Right lobe of liver (tissue), 6 donors: ENCODE measurements at regions not wholly inside any gene's neighbourhood (a gene's known extent, or its start where the extent isn't known, plus 50 kb on each side); places are given as distances from the start of the nearest gene placed in this dataset.

Experiments
- ATAC-seq, 4 donors: fragments of 200-7000 bp; cut with Tn5 transposase; one replicate each; pipeline ENCODE4 v1.9.1; 2020; ENCODE audit warnings: mild to moderate bottlenecking in 4 of 4, moderate library complexity in 4 of 4
- DNase-seq, 3 donors: peaks; one replicate each; pipeline ENCODE4 v3.0.0-alpha.2; 2020
- H3K27ac ChIP-seq, 3 donors: fragments of 200-600 bp; one replicate each; pipeline ENCODE4 v1.8.0; 2022
- H3K27me3 ChIP-seq, 2 donors: fragments of 200-600 bp; one replicate each; pipeline ENCODE4 v1.8.0; 2022
- H3K36me3 ChIP-seq, 4 donors: fragments of 200-600 bp; sonication (generic) in 1 of 4; one replicate each; pipeline versions ENCODE4 v1.5.1 to v1.8.0; 2017 to 2022; ENCODE audit warnings: control low read depth in 1 of 4
- H3K4me1 ChIP-seq, 4 donors: fragments of 200-600 bp; sonication (generic) in 1 of 4; one replicate each; pipeline versions ENCODE4 v1.5.1 to v1.8.0; 2017 to 2022; ENCODE audit warnings: control low read depth in 1 of 4
- H3K4me3 ChIP-seq, 3 donors: fragments of 200-600 bp; one replicate each; pipeline ENCODE4 v1.8.0; 2022
- H3K9me3 ChIP-seq, 4 donors: fragments of 200-600 bp; sonication (generic) in 1 of 4; one replicate each; pipeline versions ENCODE4 v1.5.1 to v1.8.0; 2017 to 2022; ENCODE audit warnings: control low read depth in 1 of 4
- CTCF ChIP-seq, 4 donors: fragments of 200-600 bp in 3 of 4; fragments of 450-650 bp in 1 of 4; IDR thresholded peaks; one replicate each; pipeline versions ENCODE4 v1.5.1 to v1.8.0; 2016 to 2022; ENCODE audit warnings: antibody characterized with exemption in 4 of 4, mild to moderate bottlenecking in 2 of 4
- POLR2A ChIP-seq: fragments of 450-650 bp; IDR thresholded peaks from one replicate; pipeline ENCODE4 v1.6.1; 2017; ENCODE audit warnings: antibody characterized with exemption, mild to moderate bottlenecking
- WGBS: methylation state at CpG from one replicate; pipeline ENCODE4 v1.1.6; 2018; ENCODE audit warnings: low coverage, low lambda C conversion rate; ENCODE audit not compliant: insufficient coverage; ENCODE audit errors: missing lambda C conversion rate; 5-methylcytosine and 5-hydroxymethylcytosine counted together
- intact Hi-C, 2 donors: fragments of 100-400 bp; cut with DNase I; formaldehyde crosslinking; loops; one replicate each; pipeline versions ENCODE4 v1.11.2 to v1.14.1; 2022
- donor health status: DM: no; HTN: yes; CAD: no.
- donor health status: DM: no; HTN: no; CAD: no.
- donor health status: DM: no; HTN: no; CAD: no.
- donor health status: DM: no; HTN: yes; CAD: no.
- donor health status: DM: no; HTN: yes; CAD: no.

- Histone ChIP-seq H3K9me3 (no peaks in the 10 kb centered on the region), H3K27ac (no peak overlapping the region), H3K27me3 (no peaks in the 10 kb centered on the region), H3K4me1 (no peaks in the 10 kb centered on the region), H3K36me3 (no peaks in the 10 kb centered on the region), H3K4me3 (no peak overlapping the region)
- TF ChIP-seq POLR2A (no peak), CTCF (IDR thresholded peaks at IDR 0.05) (no peak)
- no peak for ATAC-seq
- DNase-seq = no peak
- intact Hi-C loops = no loop called here
- WGBS = 72% methylated on average over 3 of the region's 3 CpGs
These were observed 160.1 kb upstream of the DAP start for GRCh38 chr5:10921160-10921559.

- Histone ChIP-seq H3K27ac (no peak overlapping the region), H3K4me1 (no peaks in the 10 kb centered on the region), H3K27me3 (no peaks in the 10 kb centered on the region), H3K9me3 (no peaks in the 10 kb centered on the region), H3K36me3 (no peaks in the 10 kb centered on the region), H3K4me3 (no peak overlapping the region)
- DNase-seq (no peak), ATAC-seq (no peak)
- intact Hi-C loops = no loop called here
- TF ChIP-seq CTCF (IDR thresholded peaks at IDR 0.05) = no peak
- no peak for TF ChIP-seq POLR2A
- 64% methylated on average over 2 of the region's 2 CpGs for WGBS
These were observed 159.4 kb upstream of the DAP start for GRCh38 chr5:10920400-10920799.

- intact Hi-C loops = no loop called here
- no peaks in the 10 kb centered on the region for H3K4me1 ChIP-seq
- WGBS = 64% methylated on average over 9 of the region's 9 CpGs
- TF ChIP-seq POLR2A = no peak
- TF ChIP-seq CTCF (IDR thresholded peaks at IDR 0.05) = no peak
- no peak overlapping the region for H3K27ac ChIP-seq
- no peaks in the 10 kb centered on the region for H3K36me3 ChIP-seq
- no peak for DNase-seq
- H3K9me3 ChIP-seq = no peaks in the 10 kb centered on the region
- no peak overlapping the region for H3K4me3 ChIP-seq
- no peaks in the 10 kb centered on the region for H3K27me3 ChIP-seq
- no peak for ATAC-seq
These were observed 153.9 kb upstream of the DAP start for GRCh38 chr5:10914741-10915480.

- H3K27ac ChIP-seq = no peak overlapping the region
- DNase-seq = no peak
- H3K4me1 ChIP-seq = no peaks in the 10 kb centered on the region
- intact Hi-C loops = no loop called here
- WGBS = 7% methylated on average over 5 of the region's 5 CpGs
- TF ChIP-seq CTCF (IDR thresholded peaks at IDR 0.05) = no peak
- TF ChIP-seq POLR2A = no peak
- H3K27me3 ChIP-seq = no peaks in the 10 kb centered on the region
- no peaks in the 10 kb centered on the region for H3K36me3 ChIP-seq
- H3K4me3 ChIP-seq = no peak overlapping the region
- peak in 3 of 4 donors; percentile 21 to 85 (median 60) for ATAC-seq
- H3K9me3 ChIP-seq = no peaks in the 10 kb centered on the region
These were observed 152.8 kb upstream of the DAP start for GRCh38 chr5:10913841-10914240.
